ENCODE measurements at regions not wholly inside any gene's neighbourhood (a gene's known extent, or its start where the extent isn't known, plus 50 kb on each side); places are given as distances from the start of the nearest gene placed in this dataset.

GRCh38 chr2:65922794-65923193 is 490.4 kb upstream of the SPRED2 start:
- H3K9me3 ChIP-seq: no peaks in the 10 kb centered on the region
- TF ChIP-seq USF2 (IDR thresholded peaks at IDR 0.05; ENCODE audit: borderline replicate concordance, low read depth, low read length) (no peak), ZBTB33 (IDR thresholded peaks at IDR 0.05; ENCODE audit: borderline replicate concordance, low read depth) (no peak), FOXM1 (IDR thresholded peaks at IDR 0.05; ENCODE audit: low read depth) (no peak), NFIC (IDR thresholded peaks at IDR 0.05; ENCODE audit: borderline replicate concordance) (no peak), JUND (IDR thresholded peaks at IDR 0.05) (no peak), REST (IDR thresholded peaks at IDR 0.05; ENCODE audit: low read depth, low read length) (no peak), RXRA (IDR thresholded peaks at IDR 0.05; ENCODE audit: borderline replicate concordance, low read depth) (no peak), TCF12 (IDR thresholded peaks at IDR 0.05) (no peak), IRF3 (IDR thresholded peaks at IDR 0.05; ENCODE audit: low read depth, low read length) (no peak), MAX (IDR thresholded peaks at IDR 0.05; ENCODE audit: low read depth) (no peak), FOXJ3 (CRISPR knock-in tag; IDR thresholded peaks at IDR 0.05) (no peak), POLR2AphosphoS5 (IDR thresholded peaks at IDR 0.05; ENCODE audit: low read depth, low read length) (no peak), SMC3 (IDR thresholded peaks at IDR 0.05; ENCODE audit: low read depth, low read length) (no peak), GATA2 (CRISPR knock-in tag; IDR thresholded peaks at IDR 0.05) (no peak), SIN3A (IDR thresholded peaks at IDR 0.05; ENCODE audit: borderline replicate concordance, low read depth, low read length) (no peak), CTCF (IDR thresholded peaks at IDR 0.05) (no peak), TAF1 (IDR thresholded peaks at IDR 0.05; ENCODE audit: borderline replicate concordance, low read depth, low read length) (no peak)
- H3K9me2 ChIP-seq: no peaks in the 10 kb centered on the region
- POLR2A ChIA-PET: interaction anchor here (0.9 kb wide), 1 partner anchor 511 kb away, joined by 3 read pairs; no protein-coding TSS in a partner anchor
- no peak overlapping the region for H3K4me2 ChIP-seq
- CTCF ChIA-PET: interaction anchor here (0.7 kb wide), 1 partner anchor 72 kb away, joined by 3 read pairs; no protein-coding TSS in a partner anchor
- H3K4me3 ChIP-seq (ENCODE audit: low read depth in 2 of 2, low read length in 1 of 2): no peak overlapping the region
- no peak overlapping the region for H2AFZ ChIP-seq (ENCODE audit: low read depth)
- 25% methylated on average over 4 of the region's 4 CpGs for WGBS (ENCODE audit: low lambda C conversion rate)
- no peak for DNase-seq
- H3F3A ChIP-seq (replicated peaks; ENCODE audit: insufficient read depth): no peaks in the 10 kb centered on the region
- H3K36me3 ChIP-seq (replicated peaks in 1 of 2; ENCODE audit: control insufficient read depth in 1 of 2, insufficient read depth in 2 of 2, low read length in 1 of 2): no peaks in the 10 kb centered on the region
- H3K9ac ChIP-seq: no peak overlapping the region
- H4K20me1 ChIP-seq (ENCODE audit: insufficient read depth): no peaks in the 10 kb centered on the region
- no peaks in the 10 kb centered on the region for H3K79me2 ChIP-seq (ENCODE audit: insufficient read depth)
- H3K4me1 ChIP-seq (ENCODE audit: control insufficient read depth in 1 of 2, insufficient read depth in 2 of 2, low read depth in 1 of 2, low read length in 1 of 2): no peaks in the 10 kb centered on the region
- no peaks in the 10 kb centered on the region for H3K27me3 ChIP-seq (ENCODE audit: insufficient read depth)
- no peak overlapping the region for H3K27ac ChIP-seq (ENCODE audit: low read depth in 2 of 2, low read length in 1 of 2)
